ENCODE measurements at regions not wholly inside any gene's neighbourhood (a gene's known extent, or its start where the extent isn't known, plus 50 kb on each side); places are given as distances from the start of the nearest gene placed in this dataset.
"Not testable (repeated sequence)": the region's sequence is repeated elsewhere in the genome, so short reads cannot be mapped to it uniquely, and the experiment has no call there.

DNA sequence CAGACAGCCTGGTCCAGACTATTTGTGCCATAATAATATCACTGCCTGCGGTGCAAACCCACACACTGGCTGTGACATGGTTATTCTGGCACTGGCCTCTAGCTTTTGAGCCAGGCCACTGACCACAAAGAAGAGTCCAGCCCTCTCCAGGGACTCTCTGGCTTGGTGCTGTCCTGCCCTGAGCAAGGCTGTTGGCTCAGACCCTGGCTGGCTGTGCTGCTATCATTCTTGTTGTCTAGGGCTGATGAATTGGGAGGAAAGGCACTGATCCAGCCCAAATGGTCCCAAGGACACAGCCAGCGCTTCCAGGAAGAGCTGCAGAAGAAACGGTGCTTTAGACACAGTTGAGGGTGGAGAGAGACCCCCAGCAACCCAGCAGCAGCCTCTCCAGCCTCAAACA, 80.8 kb downstream of the TMEM130 start:
- TF ChIP-seq EZH2 (IDR thresholded peaks at IDR 0.05; ENCODE audit: borderline replicate concordance, insufficient read depth, low read depth, low read length, poor library complexity, severe bottlenecking) = no peak
- TF ChIP-seq, protein P1, sequence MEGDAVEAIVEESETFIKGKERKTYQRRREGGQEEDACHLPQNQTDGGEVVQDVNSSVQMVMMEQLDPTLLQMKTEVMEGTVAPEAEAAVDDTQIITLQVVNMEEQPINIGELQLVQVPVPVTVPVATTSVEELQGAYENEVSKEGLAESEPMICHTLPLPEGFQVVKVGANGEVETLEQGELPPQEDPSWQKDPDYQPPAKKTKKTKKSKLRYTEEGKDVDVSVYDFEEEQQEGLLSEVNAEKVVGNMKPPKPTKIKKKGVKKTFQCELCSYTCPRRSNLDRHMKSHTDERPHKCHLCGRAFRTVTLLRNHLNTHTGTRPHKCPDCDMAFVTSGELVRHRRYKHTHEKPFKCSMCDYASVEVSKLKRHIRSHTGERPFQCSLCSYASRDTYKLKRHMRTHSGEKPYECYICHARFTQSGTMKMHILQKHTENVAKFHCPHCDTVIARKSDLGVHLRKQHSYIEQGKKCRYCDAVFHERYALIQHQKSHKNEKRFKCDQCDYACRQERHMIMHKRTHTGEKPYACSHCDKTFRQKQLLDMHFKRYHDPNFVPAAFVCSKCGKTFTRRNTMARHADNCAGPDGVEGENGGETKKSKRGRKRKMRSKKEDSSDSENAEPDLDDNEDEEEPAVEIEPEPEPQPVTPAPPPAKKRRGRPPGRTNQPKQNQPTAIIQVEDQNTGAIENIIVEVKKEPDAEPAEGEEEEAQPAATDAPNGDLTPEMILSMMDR (IDR thresholded peaks at IDR 0.05) = no peak
- H3K9me3 Mint-ChIP-seq (ENCODE audit: insufficient read depth) = no peaks in the 10 kb centered on the region
- H3K36me3 ChIP-seq (replicated peaks in 1 of 2; ENCODE audit: control extremely low read depth in 1 of 2, control insufficient read depth in 1 of 2, extremely low read depth in 1 of 2, insufficient read depth in 2 of 2, low read length in 1 of 2) = no peaks in the 10 kb centered on the region
- H3K27ac ChIP-seq (ENCODE audit: low read length in 2 of 2) = no peak overlapping the region
- H3K79me2 ChIP-seq (ENCODE audit: control insufficient read depth, insufficient read depth, low read length) = no peaks in the 10 kb centered on the region
- H3K9ac ChIP-seq (ENCODE audit: low read length) = no peak overlapping the region
- H3K27ac Mint-ChIP-seq = no peak overlapping the region
- no peak overlapping the region for H3K4me3 Mint-ChIP-seq
- CTCF ChIA-PET = no interaction called here
- H3K4me1 ChIP-seq (ENCODE audit: control insufficient read depth in 2 of 2, insufficient read depth in 2 of 2, low read length in 2 of 2) = no peaks in the 10 kb centered on the region
- H3K27me3 ChIP-seq (replicated peaks in 1 of 4; ENCODE audit: control extremely low read depth in 1 of 4, control insufficient read depth in 3 of 4, insufficient read depth in 4 of 4, low read length in 3 of 4) = peaks cover 0 to 10% (median 0%) of the 10 kb centered on the region in 4 experiments
- ATAC-seq (ENCODE audit: low read depth) = no peak
- intact Hi-C loops (cut with micrococcal nuclease) = no loop called here
- no peak overlapping the region for H3K4me2 ChIP-seq (replicated peaks; ENCODE audit: low read depth, low read length, poor library complexity, severe bottlenecking)
- WGBS (ENCODE audit: insufficient coverage) = 84% methylated on average over 3 of the region's 3 CpGs
- peaks cover 0 to 4% (median 0%) of the 10 kb centered on the region in 3 donors for H3K9me3 ChIP-seq (ENCODE audit: control extremely low read depth in 1 of 3, control insufficient read depth in 2 of 3, insufficient read depth in 1 of 3, low read length in 2 of 3)
- no peak for DNase-seq
- H3K27me3 Mint-ChIP-seq = peaks cover 22% of the 10 kb centered on the region
- no peak overlapping the region for H2AFZ ChIP-seq (ENCODE audit: insufficient read depth, low read depth, low read length, poor library complexity, severe bottlenecking)
- no peaks in the 10 kb centered on the region for H3K4me1 Mint-ChIP-seq
- H4K20me1 ChIP-seq (ENCODE audit: control insufficient read depth, insufficient read depth, low read length, poor library complexity, severe bottlenecking) = no peaks in the 10 kb centered on the region
- H3K4me3 ChIP-seq (ENCODE audit: control extremely low read depth in 1 of 5, extremely low read depth in 1 of 5, insufficient read depth in 1 of 5, low read depth in 2 of 5, low read length in 4 of 5) = no peak overlapping the region
- POLR2A ChIA-PET = no interaction called here

- H3K4me3 Mint-ChIP-seq; H3K4me2 ChIP-seq (replicated peaks; ENCODE audit: low read depth, low read length, poor library complexity, severe bottlenecking); H3K9me3 Mint-ChIP-seq (ENCODE audit: insufficient read depth); H3K9me3 ChIP-seq (ENCODE audit: control extremely low read depth in 1 of 3, control insufficient read depth in 2 of 3, insufficient read depth in 1 of 3, low read length in 2 of 3); H3K27ac Mint-ChIP-seq; H3K4me1 ChIP-seq (ENCODE audit: control insufficient read depth in 2 of 2, insufficient read depth in 2 of 2, low read length in 2 of 2); H3K27ac ChIP-seq (ENCODE audit: low read length in 2 of 2); ATAC-seq (ENCODE audit: low read depth); H3K9ac ChIP-seq (ENCODE audit: low read length); intact Hi-C loops (cut with micrococcal nuclease); POLR2A ChIA-PET; DNase-seq; H4K20me1 ChIP-seq (ENCODE audit: control insufficient read depth, insufficient read depth, low read length, poor library complexity, severe bottlenecking); H3K4me3 ChIP-seq (ENCODE audit: control extremely low read depth in 1 of 5, extremely low read depth in 1 of 5, insufficient read depth in 1 of 5, low read depth in 2 of 5, low read length in 4 of 5); H2AFZ ChIP-seq (ENCODE audit: insufficient read depth, low read depth, low read length, poor library complexity, severe bottlenecking); H3K79me2 ChIP-seq (ENCODE audit: control insufficient read depth, insufficient read depth, low read length); H3K36me3 ChIP-seq (replicated peaks in 1 of 2; ENCODE audit: control extremely low read depth in 1 of 2, control insufficient read depth in 1 of 2, extremely low read depth in 1 of 2, insufficient read depth in 2 of 2, low read length in 1 of 2); H3K4me1 Mint-ChIP-seq: not testable (repeated sequence)
- H3K27me3 ChIP-seq (replicated peaks in 1 of 4; ENCODE audit: control extremely low read depth in 1 of 4, control insufficient read depth in 3 of 4, insufficient read depth in 4 of 4, low read length in 3 of 4) = peaks cover 0 to 13% (median 0%) of the 10 kb centered on the region in 4 experiments
- no CpG with 5 or more reads among the region's 4 CpGs for WGBS (ENCODE audit: insufficient coverage)
- H3K27me3 Mint-ChIP-seq = peaks cover 15% of the 10 kb centered on the region
- CTCF ChIA-PET = interaction anchor here (0.7 kb wide), 1 partner anchor 73 kb away, joined by 3 read pairs; no protein-coding TSS in a partner anchor
Observed at GRCh38 chr7:98794453-98794852, 75.4 kb downstream of the TMEM130 start.
